ENCODE measurements at regions not wholly inside any gene's neighbourhood (a gene's known extent, or its start where the extent isn't known, plus 50 kb on each side); places are given as distances from the start of the nearest gene placed in this dataset.
"Not testable (repeated sequence)": the region's sequence is repeated elsewhere in the genome, so short reads cannot be mapped to it uniquely, and the experiment has no call there.

DNA sequence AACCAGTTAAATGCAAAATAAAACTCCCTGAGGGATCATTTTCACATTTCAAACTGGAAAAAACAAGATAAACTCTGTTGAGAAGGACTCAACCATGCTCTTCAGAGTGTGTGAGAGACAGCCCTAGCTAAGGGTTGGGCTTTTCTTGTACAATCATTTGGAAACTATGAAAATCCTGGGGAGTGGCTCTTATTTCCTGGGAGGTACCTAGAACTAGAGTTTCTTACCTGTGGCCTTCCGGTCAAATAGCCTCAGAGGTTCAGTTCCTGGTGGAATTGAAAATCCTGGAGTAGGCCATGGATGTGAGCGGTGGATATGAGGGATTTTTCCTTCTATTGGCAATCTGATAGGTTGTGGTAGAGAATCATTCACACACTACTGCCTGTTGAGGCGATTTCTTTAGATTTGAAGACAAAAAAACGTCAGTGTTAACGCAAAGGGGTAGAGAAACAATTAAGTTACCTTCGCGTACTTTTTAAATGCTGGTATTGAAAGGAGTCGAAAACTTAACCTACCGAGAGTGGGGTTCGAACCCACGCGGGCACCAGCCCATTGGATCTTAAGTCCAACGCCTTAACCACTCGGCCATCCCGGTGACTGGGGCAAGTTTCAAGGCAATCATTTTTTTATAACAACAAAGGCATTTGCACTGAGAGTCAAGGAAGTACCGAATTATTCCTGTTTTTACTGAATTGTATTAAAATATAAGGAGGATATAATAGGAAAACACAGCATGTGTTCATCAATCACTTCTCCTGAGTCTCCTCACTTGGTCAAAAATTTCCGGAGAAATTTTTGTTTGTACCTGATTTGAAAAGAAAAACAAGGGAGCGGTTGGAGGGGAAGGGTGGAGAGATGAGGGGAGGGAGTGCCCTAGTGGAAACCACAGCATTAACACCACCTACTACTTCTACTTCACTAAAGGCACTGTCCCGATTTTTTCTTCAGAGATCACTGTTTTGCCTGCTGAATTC, 191.3 kb downstream of the OR2B2 start:
- TF ChIP-seq, protein P1, sequence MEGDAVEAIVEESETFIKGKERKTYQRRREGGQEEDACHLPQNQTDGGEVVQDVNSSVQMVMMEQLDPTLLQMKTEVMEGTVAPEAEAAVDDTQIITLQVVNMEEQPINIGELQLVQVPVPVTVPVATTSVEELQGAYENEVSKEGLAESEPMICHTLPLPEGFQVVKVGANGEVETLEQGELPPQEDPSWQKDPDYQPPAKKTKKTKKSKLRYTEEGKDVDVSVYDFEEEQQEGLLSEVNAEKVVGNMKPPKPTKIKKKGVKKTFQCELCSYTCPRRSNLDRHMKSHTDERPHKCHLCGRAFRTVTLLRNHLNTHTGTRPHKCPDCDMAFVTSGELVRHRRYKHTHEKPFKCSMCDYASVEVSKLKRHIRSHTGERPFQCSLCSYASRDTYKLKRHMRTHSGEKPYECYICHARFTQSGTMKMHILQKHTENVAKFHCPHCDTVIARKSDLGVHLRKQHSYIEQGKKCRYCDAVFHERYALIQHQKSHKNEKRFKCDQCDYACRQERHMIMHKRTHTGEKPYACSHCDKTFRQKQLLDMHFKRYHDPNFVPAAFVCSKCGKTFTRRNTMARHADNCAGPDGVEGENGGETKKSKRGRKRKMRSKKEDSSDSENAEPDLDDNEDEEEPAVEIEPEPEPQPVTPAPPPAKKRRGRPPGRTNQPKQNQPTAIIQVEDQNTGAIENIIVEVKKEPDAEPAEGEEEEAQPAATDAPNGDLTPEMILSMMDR (IDR thresholded peaks at IDR 0.05; ENCODE audit: insufficient read depth, low read depth, low read length, missing control alignments), result no peak
- H3K4me3 ChIP-seq (ENCODE audit: low read depth, low read length), result no peak overlapping the region
- DNase-seq (ENCODE audit: low read depth), result peak; percentile 85

DNA sequence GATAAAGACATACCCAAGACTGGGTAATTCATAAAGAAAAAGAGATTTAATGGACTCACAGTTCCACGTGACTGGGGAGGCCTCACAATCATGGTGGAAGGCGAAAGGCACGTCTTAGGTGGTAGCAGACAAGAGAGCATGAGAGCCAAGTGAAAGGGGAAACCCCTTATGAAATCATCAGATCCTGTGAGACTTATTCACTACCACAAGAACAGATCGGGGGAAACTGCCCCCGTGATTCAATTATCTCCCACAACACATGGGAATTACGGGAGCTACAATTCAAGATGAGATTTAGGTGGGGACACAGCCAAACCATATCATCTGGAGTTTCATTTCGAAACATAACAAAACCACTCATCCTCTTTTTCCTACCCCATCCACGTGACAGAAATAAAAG, 193.2 kb downstream of the OR2B2 start:
- not testable (repeated sequence) for H3K4me3 ChIP-seq (ENCODE audit: low read depth, low read length)
- peak; percentile 65 for DNase-seq (ENCODE audit: low read depth)

DNA sequence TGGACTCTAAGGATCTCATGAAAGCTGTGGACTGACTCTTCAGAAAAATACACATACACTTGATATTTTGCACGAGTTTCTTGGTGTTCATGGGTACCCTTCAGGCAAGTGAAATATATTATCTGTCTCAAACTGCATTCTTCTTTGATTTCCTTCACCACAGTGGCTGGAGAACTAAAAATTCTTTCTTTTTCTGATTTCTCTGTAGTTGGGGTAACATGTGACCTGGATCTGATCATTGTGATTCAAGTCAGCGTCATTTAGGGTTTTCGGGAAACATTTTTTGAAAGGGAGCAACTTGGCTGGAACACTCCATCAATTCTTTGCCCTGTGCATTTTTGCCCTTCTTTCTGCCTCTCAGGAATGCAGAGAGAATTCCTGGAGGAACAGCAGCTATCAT, 205.8 kb downstream of the OR2B2 start:
- TF ChIP-seq, protein P1 (IDR thresholded peaks at IDR 0.05; ENCODE audit: insufficient read depth, low read depth, low read length, missing control alignments), result no peak
- no peak for DNase-seq (ENCODE audit: low read depth)

DNA sequence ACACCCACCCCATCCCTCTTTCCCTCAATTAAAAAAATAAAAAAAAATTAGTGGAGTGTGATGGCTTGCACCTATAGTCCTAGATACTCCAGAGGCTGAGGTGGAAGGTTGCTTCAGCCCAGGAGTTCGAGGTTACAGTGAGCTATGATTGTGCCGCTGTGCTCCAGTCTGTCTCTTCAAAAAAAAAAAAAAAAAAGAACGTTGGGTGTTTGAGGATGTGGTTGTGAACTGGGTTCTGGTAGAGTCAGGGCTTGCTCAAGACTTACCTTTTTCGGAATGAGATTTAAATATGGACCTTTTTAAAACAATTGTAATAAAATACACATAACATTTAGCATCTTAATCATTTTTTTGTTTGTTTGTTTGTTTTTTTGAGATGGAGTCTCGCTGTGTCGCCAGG, 211.9 kb downstream of the OR2B2 start:
- no peak for DNase-seq (ENCODE audit: low read depth)
- H3K4me3 ChIP-seq (ENCODE audit: low read depth, low read length), result no peak overlapping the region
- TF ChIP-seq, protein P1 (IDR thresholded peaks at IDR 0.05; ENCODE audit: insufficient read depth, low read depth, low read length, missing control alignments), result no peak

More for the DNA sequence above, 205.8 kb downstream of the OR2B2 start:
- no peak overlapping the region for H3K4me3 ChIP-seq (ENCODE audit: low read depth, low read length)

DNA sequence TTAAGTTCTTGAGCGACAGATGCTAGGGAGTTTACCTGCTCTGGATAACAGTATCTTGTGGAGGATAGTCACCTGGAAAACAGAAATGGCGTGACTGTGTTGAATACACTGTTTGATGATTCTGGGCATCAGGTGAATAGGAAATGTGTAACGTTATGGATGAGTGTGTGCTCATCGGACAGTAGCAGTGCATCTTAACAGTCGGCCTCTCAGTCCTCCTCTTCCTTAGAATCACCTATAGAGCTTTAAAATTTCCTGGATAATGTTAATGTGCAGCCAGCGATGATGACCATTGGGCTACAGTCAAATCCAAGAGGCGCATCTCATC, 217.7 kb downstream of the OR2B2 start:
- DNase-seq (ENCODE audit: low read depth), result no peak
- TF ChIP-seq, protein P1 (IDR thresholded peaks at IDR 0.05; ENCODE audit: insufficient read depth, low read depth, low read length, missing control alignments), result no peak
- peak overlapping the region; percentile 95 for H3K4me3 ChIP-seq (ENCODE audit: low read depth, low read length)

- TF ChIP-seq, protein P1 (IDR thresholded peaks at IDR 0.05; ENCODE audit: insufficient read depth, low read depth, low read length, missing control alignments), result no peak
- DNase-seq (ENCODE audit: low read depth), result peak; percentile 60
- peak overlapping the region; percentile 95 for H3K4me3 ChIP-seq (ENCODE audit: low read depth, low read length)
Observed at GRCh38 chr6:27693766-27694546, 218.2 kb downstream of the OR2B2 start.

DNA sequence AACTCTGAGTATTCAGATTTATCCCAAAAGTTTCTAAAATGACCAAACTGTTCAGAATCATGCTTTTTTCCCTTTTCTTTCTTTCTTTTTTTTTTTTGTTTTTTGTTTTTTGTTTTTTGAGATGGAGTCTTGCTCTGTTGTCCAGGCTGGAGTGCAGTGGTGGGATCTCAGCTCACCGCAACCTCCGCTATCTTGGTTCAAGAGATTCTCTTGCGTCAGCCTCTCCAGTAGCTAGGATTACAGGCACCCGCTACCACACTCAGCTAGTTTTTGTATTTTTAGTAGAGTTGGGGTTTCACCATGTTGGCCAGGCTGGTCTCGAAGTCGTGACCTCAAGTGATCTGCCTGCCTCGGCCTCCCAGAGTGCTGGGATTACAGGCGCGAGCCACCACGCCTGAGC, 219.2 kb upstream of the ZNF184 start:
- not testable (repeated sequence) for H3K4me3 ChIP-seq (ENCODE audit: low read depth, low read length); DNase-seq (ENCODE audit: low read depth)
